IMR-90 (cell line): ENCODE measurements at regions not wholly inside any gene's neighbourhood (a gene's known extent, or its start where the extent isn't known, plus 50 kb on each side); places are given as distances from the start of the nearest gene placed in this dataset.

Source experiments
- ATAC-seq: fragments of 200-7000 bp; cut with Tn5 transposase; 2 replicates; pipeline ENCODE4 v1.9.1; 2020; ENCODE audit warnings: low read depth, mild to moderate bottlenecking, moderate library complexity
- BruUV-seq: library from RNA; stranded (reverse); fragments of 400-500 nt; replicated peaks from 2 replicates; lab custom pipeline; 2021; lab: Mats Ljungman, UMichigan
- CTCF ChIA-PET: fragments of 300-600 bp; formaldehyde crosslinking; extraction: SDS; loops from one replicate; lab custom pipeline; 2021; ENCODE audit warnings: antibody characterized with exemption; lab: Yijun Ruan, JAX
- POLR2A ChIA-PET: fragments of 300-600 bp; sonication (Branson Sonifier 250); formaldehyde crosslinking; loops from one replicate; lab custom pipeline; 2022; ENCODE audit warnings: antibody characterized with exemption; ENCODE audit not compliant: unreplicated experiment; lab: Charles Lee
- DNase-seq: peaks from one replicate; pipeline ENCODE4 v3.0.0; 2013
- H2AFZ ChIP-seq: replicated peaks from 2 replicates; pipeline ENCODE3; 2013; ENCODE audit warnings: low read length, mild to moderate bottlenecking; ENCODE audit not compliant: poor library complexity
- H2AK5ac ChIP-seq: 2 replicates; pipeline ENCODE4 v1.6.1; 2013; ENCODE audit warnings: low read depth, low read length, inconsistent platforms
- H2AK9ac ChIP-seq: replicated peaks from 2 replicates; pipeline ENCODE3; 2013; ENCODE audit warnings: mild to moderate bottlenecking, low read depth, low read length, moderate library complexity; ENCODE audit not compliant: poor library complexity
- H2BK120ac ChIP-seq: 2 replicates; pipeline ENCODE4 v1.6.1; 2013; ENCODE audit warnings: low read depth, low read length, inconsistent platforms
- H2BK15ac ChIP-seq: 3 replicates; pipeline ENCODE4 v1.6.1; 2013; ENCODE audit warnings: low read depth, low read length, inconsistent platforms
- H2BK20ac ChIP-seq: 2 replicates; pipeline ENCODE4 v1.6.1; 2013; ENCODE audit warnings: low read depth, mild to moderate bottlenecking, inconsistent platforms, low read length, moderate library complexity
- H2BK5ac ChIP-seq: 2 replicates; pipeline ENCODE4 v1.6.1; 2013; ENCODE audit warnings: mild to moderate bottlenecking, low read depth, low read length, inconsistent platforms; ENCODE audit not compliant: poor library complexity, severe bottlenecking
- H3K14ac ChIP-seq: replicated peaks from 2 replicates; pipeline ENCODE4 v1.6.1; 2013; ENCODE audit warnings: low read depth, low read length, inconsistent platforms
- H3K18ac ChIP-seq: 2 replicates; pipeline ENCODE4 v1.6.1; 2013; ENCODE audit warnings: low read depth, low read length, control low read depth
- H3K23ac ChIP-seq: 2 replicates; pipeline ENCODE4 v1.6.1; 2013; ENCODE audit warnings: low read depth, low read length, inconsistent platforms
- H3K27ac ChIP-seq: 2 replicates; pipeline ENCODE4 v1.5.1; 2013; ENCODE audit warnings: mild to moderate bottlenecking, control low read depth, low read length; ENCODE audit not compliant: insufficient read depth
- H3K27me3 ChIP-seq: 2 replicates; pipeline ENCODE4 v1.6.1; 2013; ENCODE audit warnings: low read length; ENCODE audit not compliant: control insufficient read depth, insufficient read depth
- H3K36me3 ChIP-seq: 2 replicates; pipeline ENCODE4 v1.6.1; 2013; ENCODE audit warnings: low read length, mixed read lengths; ENCODE audit not compliant: control insufficient read depth, insufficient read depth
- H3K4ac ChIP-seq: 2 replicates; pipeline ENCODE4 v1.6.1; 2013; ENCODE audit warnings: low read depth, low read length, inconsistent platforms
- H3K4me1 ChIP-seq: 2 replicates; pipeline ENCODE4 v1.6.1; 2013; ENCODE audit warnings: low read length, mixed read lengths; ENCODE audit not compliant: control insufficient read depth, insufficient read depth
- H3K4me2 ChIP-seq: 2 replicates; pipeline ENCODE4 v1.6.1; 2013; ENCODE audit warnings: low read depth, mild to moderate bottlenecking, control low read depth, low read length, moderate library complexity
- H3K4me3 ChIP-seq: 2 replicates; pipeline ENCODE4 v1.5.1; 2013; ENCODE audit warnings: low read depth, mild to moderate bottlenecking, control low read depth, low read length, moderate library complexity; ENCODE audit not compliant: insufficient read depth
- H3K56ac ChIP-seq: 2 replicates; pipeline ENCODE4 v1.6.1; 2013; ENCODE audit warnings: low read length, inconsistent platforms; ENCODE audit not compliant: insufficient read depth; ENCODE audit errors: extremely low read depth
- H3K79me1 ChIP-seq, 2 experiments: 2 replicates each; pipeline ENCODE4 v1.6.1; 2013; ENCODE audit warnings: low read length in 2 of 2, inconsistent platforms in 1 of 2, low read depth in 1 of 2
- H3K9ac ChIP-seq: 2 replicates; pipeline ENCODE4 v1.6.1; 2013; ENCODE audit warnings: low read depth, low read length, control low read depth
- H3K9me1 ChIP-seq: 2 replicates; pipeline ENCODE4 v1.6.1; 2013; ENCODE audit warnings: low read length, inconsistent platforms; ENCODE audit not compliant: insufficient read depth
- H3K9me3 ChIP-seq: 2 replicates; pipeline ENCODE4 v1.6.1; 2013; ENCODE audit warnings: low read length; ENCODE audit not compliant: control insufficient read depth, insufficient read depth
- H4K20me1 ChIP-seq: 2 replicates; pipeline ENCODE4 v1.6.1; 2013; ENCODE audit warnings: low read length, inconsistent platforms; ENCODE audit not compliant: insufficient read depth
- H4K5ac ChIP-seq: 2 replicates; pipeline ENCODE4 v1.6.1; 2013; ENCODE audit warnings: mild to moderate bottlenecking, low read depth, low read length, control low read depth
- H4K8ac ChIP-seq, 2 experiments: 2 replicates each; pipeline ENCODE4 v1.6.1; 2013; ENCODE audit warnings: low read depth in 2 of 2, low read length in 2 of 2, control low read depth in 1 of 2, inconsistent platforms in 1 of 2
- H4K91ac ChIP-seq: 2 replicates; pipeline ENCODE4 v1.6.1; 2013; ENCODE audit warnings: low read depth, low read length, inconsistent platforms; ENCODE audit not compliant: insufficient read depth
- BHLHE40 ChIP-seq: fragments of 150-350 bp; IDR thresholded peaks from 2 replicates; pipeline ENCODE4 v1.6.1; 2016; ENCODE audit warnings: mild to moderate bottlenecking, low read depth, low read length
- CEBPB ChIP-seq: IDR thresholded peaks from 2 replicates; pipeline ENCODE4 v1.6.1; 2012; ENCODE audit warnings: low read depth, low read length, improper control_type of control experiment
- CHD1 ChIP-seq: IDR thresholded peaks from 2 replicates; pipeline ENCODE4 v1.6.1; 2012; ENCODE audit warnings: low read depth, low read length, improper control_type of control experiment
- CTCF ChIP-seq: conservative IDR thresholded peaks from 2 replicates; pipeline ENCODE4 v1.5.1; 2012; ENCODE audit warnings: mild to moderate bottlenecking, low read depth, low read length, improper control_type of control experiment
- ELK1 ChIP-seq: fragments of 150-350 bp; IDR thresholded peaks from 2 replicates; pipeline ENCODE4 v1.6.1; 2016; ENCODE audit warnings: low read depth, mild to moderate bottlenecking, low read length, moderate library complexity, borderline replicate concordance
- FOS ChIP-seq: fragments of 150-350 bp; IDR thresholded peaks from 2 replicates; pipeline ENCODE4 v1.6.1; 2016; ENCODE audit warnings: low read depth, low read length
- MXI1 ChIP-seq: IDR thresholded peaks from 2 replicates; pipeline ENCODE4 v1.6.1; 2012; ENCODE audit warnings: low read depth, mild to moderate bottlenecking, low read length, moderate library complexity, borderline replicate concordance
- NFE2L2 ChIP-seq: fragments of 150-350 bp; IDR thresholded peaks from 2 replicates; pipeline ENCODE4 v1.6.1; 2016; ENCODE audit warnings: low read depth, mild to moderate bottlenecking, low read length
- RFX5 ChIP-seq: IDR thresholded peaks from 2 replicates; pipeline ENCODE4 v1.8.0; 2012; ENCODE audit warnings: low read depth, mild to moderate bottlenecking, low read length, moderate library complexity
- SMC3 ChIP-seq: fragments of 150-350 bp; IDR thresholded peaks from 2 replicates; pipeline ENCODE4 v1.6.1; 2016; ENCODE audit warnings: low read depth, mild to moderate bottlenecking, antibody characterized with exemption, low read length, moderate library complexity
- WGBS, 2 experiments: methylation state at CpG; one replicate each; pipeline versions ENCODE4 v1.1.5 to v1.1.7; 2013; ENCODE audit warnings: missing lambda C conversion rate in 2 of 2; ENCODE audit not compliant: insufficient read length in 1 of 2; ENCODE audit errors: extremely low coverage in 2 of 2; 5-methylcytosine and 5-hydroxymethylcytosine counted together
- dilution Hi-C: fragments of 300-500 bp; cut with HindIII; formaldehyde crosslinking; loops from one replicate; pipeline ENCODE4 v1.14.3; 2018; ENCODE audit warnings: low sequenced_read_pairs; ENCODE audit not compliant: unreplicated experiment
- in situ Hi-C: fragments of 300-500 bp; cut with MboI; formaldehyde crosslinking; loops from 3 replicates; pipeline ENCODE4 v1.14.3; 2019; ENCODE audit warnings: low sequenced_read_pairs, inconsistent platforms, mixed read lengths
- intact Hi-C: fragments of 100-400 bp; cut with micrococcal nuclease; formaldehyde crosslinking; loops from 2 replicates; pipeline ENCODE4 v1.10.0; 2022
- TF ChIP-seq, protein P1 (sequence below): fragments of 150-350 bp; IDR thresholded peaks from 2 replicates; pipeline ENCODE4 v1.6.1; 2017; ENCODE audit warnings: mild to moderate bottlenecking, antibody characterized with exemption, low read length, low read depth

DNA sequence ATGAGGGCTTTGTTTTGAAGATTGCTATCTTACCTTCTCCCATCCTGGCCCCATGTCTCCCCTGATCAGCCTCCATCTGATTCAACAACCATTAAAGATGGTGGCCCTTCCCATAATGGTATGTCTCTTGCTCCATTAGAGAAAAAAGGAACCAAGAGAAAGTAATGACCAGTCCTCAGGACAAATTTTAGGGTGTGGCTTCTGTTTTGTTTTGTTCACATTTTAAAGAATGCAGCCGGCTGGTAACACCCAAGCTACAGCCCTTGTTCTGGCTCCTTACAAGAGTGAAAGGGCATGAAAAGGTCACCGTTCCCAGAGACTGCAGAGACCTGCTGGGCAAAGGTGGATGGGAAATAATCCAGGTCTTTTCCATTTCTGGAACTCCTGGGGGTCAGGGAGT lies 287.9 kb upstream of the NEBL start:
- CTCF ChIA-PET: no interaction called here
- Histone ChIP-seq H3K23ac (no peak overlapping the region), H2BK15ac (no peak overlapping the region), H2BK20ac (no peak overlapping the region), H2AFZ (no peak overlapping the region), H4K91ac (no peak overlapping the region), H2BK120ac (no peak overlapping the region), H3K27me3 (no peaks in the 10 kb centered on the region), H4K5ac (no peak overlapping the region), H2BK5ac (no peak overlapping the region), H2AK9ac (no peak overlapping the region), H3K4me3 (no peak overlapping the region), H3K9me3 (no peaks in the 10 kb centered on the region), H4K8ac (no peak overlapping the region), H3K27ac (no peak overlapping the region), H3K36me3 (no peaks in the 10 kb centered on the region), H3K9ac (no peak overlapping the region), H3K4me2 (no peak overlapping the region), H3K56ac (no peak overlapping the region), H3K4ac (no peak overlapping the region), H3K79me1 (no peaks in the 10 kb centered on the region), H3K4me1 (no peaks in the 10 kb centered on the region), H3K14ac (no peak overlapping the region), H2AK5ac (no peak overlapping the region), H4K20me1 (no peaks in the 10 kb centered on the region), H3K9me1 (no peaks in the 10 kb centered on the region), H3K18ac (no peak overlapping the region)
- intact Hi-C loops (no loop called here), in situ Hi-C loops (no loop called here), dilution Hi-C loops (no loop called here)
- no peak for DNase-seq
- TF ChIP-seq CHD1 (no peak), ELK1 (no peak), RFX5 (no peak), NFE2L2 (no peak), MXI1 (no peak), BHLHE40 (no peak), SMC3 (no peak), CEBPB (no peak), FOS (no peak), CTCF (no peak)
- TF ChIP-seq, protein P1, sequence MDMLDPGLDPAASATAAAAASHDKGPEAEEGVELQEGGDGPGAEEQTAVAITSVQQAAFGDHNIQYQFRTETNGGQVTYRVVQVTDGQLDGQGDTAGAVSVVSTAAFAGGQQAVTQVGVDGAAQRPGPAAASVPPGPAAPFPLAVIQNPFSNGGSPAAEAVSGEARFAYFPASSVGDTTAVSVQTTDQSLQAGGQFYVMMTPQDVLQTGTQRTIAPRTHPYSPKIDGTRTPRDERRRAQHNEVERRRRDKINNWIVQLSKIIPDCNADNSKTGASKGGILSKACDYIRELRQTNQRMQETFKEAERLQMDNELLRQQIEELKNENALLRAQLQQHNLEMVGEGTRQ: no peak
- POLR2A ChIA-PET: no interaction called here
- ATAC-seq: no peak
- no CpG with 5 or more reads among the region's 2 CpGs for WGBS, 2 experiments
- no TSS peak for BruUV-seq
